Heart right ventricle (tissue), 16 donors: ENCODE measurements at regions not wholly inside any gene's neighbourhood (a gene's known extent, or its start where the extent isn't known, plus 50 kb on each side); places are given as distances from the start of the nearest gene placed in this dataset.

Source experiments
- ATAC-seq, 8 donors: fragments of 200-7000 bp; cut with Tn5 transposase; one replicate each; pipeline ENCODE4 v1.9.1; 2020; ENCODE audit warnings: mild to moderate bottlenecking in 8 of 8, moderate library complexity in 8 of 8, moderate number of reproducible peaks in 1 of 8
- DNase-seq, 2 donors: peaks; one replicate each; pipeline ENCODE4 v3.0.0-alpha.2; 2020
- H3K27ac ChIP-seq, 10 donors: fragments of 200-600 bp; sonication (generic) in 2 of 10; one replicate each; pipeline versions ENCODE4 v1.5.0 to v1.8.0; 2020 to 2022; ENCODE audit warnings: mild to moderate bottlenecking in 3 of 10
- H3K27me3 ChIP-seq, 7 donors: fragments of 200-600 bp; one replicate each; pipeline ENCODE4 v1.8.0; 2021 to 2022; ENCODE audit warnings: mild to moderate bottlenecking in 2 of 7
- H3K36me3 ChIP-seq, 9 donors: fragments of 200-600 bp; sonication (generic) in 1 of 9; one replicate each; pipeline versions ENCODE4 v1.5.0 to v1.8.0; 2020 to 2022; ENCODE audit warnings: mild to moderate bottlenecking in 2 of 9
- H3K4me1 ChIP-seq, 9 donors: fragments of 200-600 bp; sonication (generic) in 1 of 9; one replicate each; pipeline versions ENCODE4 v1.5.0 to v1.8.0; 2020 to 2022; ENCODE audit warnings: mild to moderate bottlenecking in 4 of 9
- H3K4me3 ChIP-seq, 10 donors: fragments of 200-600 bp; sonication (generic) in 2 of 10; one replicate each; pipeline versions ENCODE4 v1.5.0 to v1.8.0; 2020 to 2022; ENCODE audit warnings: mild to moderate bottlenecking in 7 of 10, moderate library complexity in 2 of 10
- H3K9me3 ChIP-seq, 11 donors: fragments of 200-600 bp in 10 of 11; sonication (generic) in 2 of 11; one replicate each; pipeline versions ENCODE4 v1.5.0 to v1.8.0; 2013 to 2022; ENCODE audit warnings: mild to moderate bottlenecking in 2 of 11, control low read depth in 1 of 11, moderate library complexity in 1 of 11
- WGBS, 2 donors: extraction: QIAGEN DNeasy Blood & Tissue Kit; methylation state at CpG; one replicate each; pipeline ENCODE4 v1.1.7; 2013; ENCODE audit warnings: inconsistent platforms in 1 of 2; 5-methylcytosine and 5-hydroxymethylcytosine counted together
- intact Hi-C, 10 donors: fragments of 100-400 bp; cut with DNase I; formaldehyde crosslinking; loops; one replicate each; pipeline versions ENCODE4 v1.11.1 to v1.14.2; 2022
- TF ChIP-seq, protein P1 (sequence below), 9 donors: fragments of 200-600 bp; sonication (generic) in 2 of 9; IDR thresholded peaks; one replicate each; pipeline versions ENCODE4 v1.5.0 to v1.8.0; 2021 to 2022; ENCODE audit warnings: antibody characterized with exemption in 9 of 9, mild to moderate bottlenecking in 5 of 9, moderate library complexity in 1 of 9
- donor health status: Arrhythmogenic right ventricular cardiomyopathy.
- donor health status: ischemic (EF 13 %, LVEDD 7.1; RV severe dilation, severe dysfunction).
- donor health status: healthy with polysubstance abuse.
- donor health status: DM: no; HTN: yes; CAD: no.
- donor health status: DM: no; HTN: no; CAD: no.
- donor health status: ischemic (EF 25% LVEDD 6.9; RV normal size, moderate dysfunction).
- donor health status: ischemic (EF 25% LVEDD 5.7; RV mildly dilated, moderate dysfunction).
- donor health status: healthy.
- donor health status: DM: yes; HTN: yes; CAD: no.
- donor health status: Ischemic cardiomyopathy.
- donor health status: ischemic (EF 35%, LVEDD 5.7; RV mildly dilated, moderate dysfunction).
- donor health status: nonischemic (EF 11% LVEDD 7.7; RV severe dilation, severe dysfunction).
- donor health status: DM: yes; HTN: yes; CAD: no.
- donor health status: PGD.
- donor health status: ischemic (EF 29% LVEDD 5.4; RV normal size, mild dysfunction).
- donor health status: nonischemic (EF 23%, LVEDD 6.1; RV moderate dilation, normal function).

DNA sequence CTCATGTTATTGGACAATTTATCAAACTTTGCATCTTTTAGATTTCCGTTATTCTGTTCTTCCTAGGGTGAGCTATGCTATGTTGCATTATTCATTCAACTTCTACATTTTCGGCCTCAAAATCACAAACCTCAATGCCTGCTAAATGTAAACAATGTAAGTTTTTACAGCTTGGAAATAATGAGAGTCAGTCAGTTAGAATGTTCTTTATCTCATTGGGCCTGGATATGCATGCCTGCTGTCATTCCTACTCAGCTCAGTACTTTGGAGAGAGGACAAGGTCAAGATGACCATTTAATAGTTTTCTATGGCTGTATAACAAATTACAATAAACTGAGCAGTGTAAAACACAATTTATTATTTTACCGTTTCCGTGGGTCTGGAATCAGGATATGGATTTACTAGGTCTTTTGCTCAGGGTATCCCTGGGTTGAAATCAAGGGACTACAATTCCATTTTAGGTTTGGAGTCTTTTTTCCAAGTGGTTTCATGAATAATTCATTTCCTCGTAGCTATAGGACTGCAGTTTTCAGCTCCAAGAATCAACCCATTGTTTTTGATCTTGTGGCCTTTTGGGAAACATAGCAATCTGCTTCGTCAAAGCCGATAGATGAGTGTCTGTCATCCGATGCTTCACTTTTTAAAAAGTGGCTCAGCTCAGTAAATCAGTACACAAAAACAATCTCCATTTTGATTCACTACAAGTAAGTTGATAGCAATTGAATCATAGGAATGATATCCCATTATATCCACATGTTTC, 1143.2 kb upstream of the CDH6 start:
- Histone ChIP-seq H3K4me3 (no peak overlapping the region), H3K36me3 (no peaks in the 10 kb centered on the region), H3K9me3 (peaks cover 0 to 12% (median 0%) of the 10 kb centered on the region in 11 donors), H3K4me1 (no peaks in the 10 kb centered on the region), H3K27me3 (no peaks in the 10 kb centered on the region), H3K27ac (no peak overlapping the region)
- WGBS, 2 donors, result 78 to 79% methylated on average over 8 of the region's 8 CpGs
- intact Hi-C loops, result no loop called here
- TF ChIP-seq, protein P1, sequence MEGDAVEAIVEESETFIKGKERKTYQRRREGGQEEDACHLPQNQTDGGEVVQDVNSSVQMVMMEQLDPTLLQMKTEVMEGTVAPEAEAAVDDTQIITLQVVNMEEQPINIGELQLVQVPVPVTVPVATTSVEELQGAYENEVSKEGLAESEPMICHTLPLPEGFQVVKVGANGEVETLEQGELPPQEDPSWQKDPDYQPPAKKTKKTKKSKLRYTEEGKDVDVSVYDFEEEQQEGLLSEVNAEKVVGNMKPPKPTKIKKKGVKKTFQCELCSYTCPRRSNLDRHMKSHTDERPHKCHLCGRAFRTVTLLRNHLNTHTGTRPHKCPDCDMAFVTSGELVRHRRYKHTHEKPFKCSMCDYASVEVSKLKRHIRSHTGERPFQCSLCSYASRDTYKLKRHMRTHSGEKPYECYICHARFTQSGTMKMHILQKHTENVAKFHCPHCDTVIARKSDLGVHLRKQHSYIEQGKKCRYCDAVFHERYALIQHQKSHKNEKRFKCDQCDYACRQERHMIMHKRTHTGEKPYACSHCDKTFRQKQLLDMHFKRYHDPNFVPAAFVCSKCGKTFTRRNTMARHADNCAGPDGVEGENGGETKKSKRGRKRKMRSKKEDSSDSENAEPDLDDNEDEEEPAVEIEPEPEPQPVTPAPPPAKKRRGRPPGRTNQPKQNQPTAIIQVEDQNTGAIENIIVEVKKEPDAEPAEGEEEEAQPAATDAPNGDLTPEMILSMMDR (IDR thresholded peaks at IDR 0.05), result no peak
- no peak for DNase-seq
- ATAC-seq, result no peak

DNA sequence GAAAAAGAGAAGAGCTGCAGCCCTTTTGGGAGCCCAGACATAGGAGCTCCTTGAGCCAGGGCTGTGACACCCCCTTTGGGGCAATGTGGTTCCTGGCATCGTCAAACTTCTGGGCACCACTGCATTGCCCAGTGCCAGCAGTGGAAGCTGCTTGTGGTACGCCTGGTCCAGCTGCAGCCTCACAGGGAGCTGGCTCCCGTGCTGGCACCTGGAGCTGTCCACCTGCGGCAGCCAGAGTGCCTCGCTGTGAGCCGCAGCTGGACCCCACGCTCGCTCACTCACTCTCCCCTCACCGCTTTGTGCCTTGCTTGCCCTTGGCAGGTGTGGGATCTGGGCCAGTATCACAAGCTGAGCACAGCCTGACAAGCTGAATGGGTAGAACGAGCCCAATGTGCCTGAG, 1150.8 kb upstream of the CDH6 start:
- 83 to 86% methylated on average over 10 of the region's 10 CpGs for WGBS, 2 donors
- Histone ChIP-seq H3K4me3 (no peak overlapping the region), H3K9me3 (no peaks in the 10 kb centered on the region), H3K4me1 (no peaks in the 10 kb centered on the region), H3K36me3 (no peaks in the 10 kb centered on the region), H3K27ac (no peak overlapping the region), H3K27me3 (no peaks in the 10 kb centered on the region)
- ATAC-seq, result no peak
- TF ChIP-seq, protein P1 (IDR thresholded peaks at IDR 0.05), result no peak
- DNase-seq, result no peak
- intact Hi-C loops, result no loop called here

DNA sequence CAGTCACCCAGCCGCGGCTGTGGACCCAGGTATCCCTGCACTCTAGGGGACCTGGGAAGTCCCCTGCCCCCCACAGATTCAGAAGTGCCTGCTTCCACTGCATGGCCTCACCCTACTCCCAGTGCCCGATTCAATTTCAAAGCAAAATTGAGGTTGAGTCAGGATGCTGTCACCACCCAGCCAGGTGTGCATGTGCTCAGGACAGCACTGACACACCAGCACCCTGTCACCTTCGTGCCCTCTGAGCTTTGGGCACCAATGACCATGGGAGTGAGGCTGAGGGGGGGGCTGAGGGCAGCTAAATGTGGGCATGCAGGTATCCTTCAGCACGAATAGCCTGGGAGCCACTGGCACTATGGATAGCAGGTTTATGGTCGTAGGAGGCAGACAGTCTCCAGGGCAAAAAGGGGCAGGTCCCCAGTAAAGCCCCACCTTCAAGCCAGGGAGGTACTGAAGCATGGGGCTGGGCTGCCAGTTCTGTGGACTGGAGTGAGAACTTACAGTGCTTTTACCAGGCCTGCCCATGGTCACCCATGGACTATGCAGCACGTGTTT, 1151.6 kb upstream of the CDH6 start:
- H3K27ac ChIP-seq, result no peak overlapping the region
- intact Hi-C loops, result no loop called here
- no peaks in the 10 kb centered on the region for H3K4me1 ChIP-seq
- TF ChIP-seq, protein P1 (IDR thresholded peaks at IDR 0.05), result no peak
- DNase-seq (no peak), ATAC-seq (no peak)
- no peaks in the 10 kb centered on the region for H3K36me3 ChIP-seq
- H3K4me3 ChIP-seq, result no peak overlapping the region
- H3K27me3 ChIP-seq, result no peaks in the 10 kb centered on the region
- H3K9me3 ChIP-seq, result no peaks in the 10 kb centered on the region
- 73 to 75% methylated on average over 7 of the region's 7 CpGs for WGBS, 2 donors

DNA sequence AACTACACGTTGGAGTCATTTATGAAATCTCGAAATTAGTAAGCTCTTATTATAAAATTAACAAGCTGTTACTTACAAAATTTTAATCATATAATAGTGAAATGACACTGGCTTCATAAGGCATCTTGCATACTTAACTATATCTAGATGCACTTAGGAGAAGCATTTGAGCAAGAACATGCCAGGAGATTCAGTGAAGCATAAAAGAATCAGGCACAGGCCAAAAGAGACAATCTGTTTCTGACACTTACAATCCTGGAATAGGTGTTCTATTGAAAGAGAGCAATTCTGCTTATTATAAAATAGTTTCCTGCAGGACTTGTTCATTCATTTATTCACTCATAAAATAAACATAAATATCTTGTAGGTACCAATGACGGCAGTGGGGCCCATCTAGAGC, 1152.2 kb upstream of the CDH6 start:
- ATAC-seq (no peak), DNase-seq (no peak)
- TF ChIP-seq, protein P1 (IDR thresholded peaks at IDR 0.05), result no peak
- H3K4me3 ChIP-seq, result no peak overlapping the region
- intact Hi-C loops, result no loop called here
- no peak overlapping the region for H3K27ac ChIP-seq
- H3K4me1 ChIP-seq, result no peaks in the 10 kb centered on the region
- WGBS, 2 donors, result 88 to 90% methylated on average over 3 of the region's 3 CpGs
- H3K9me3 ChIP-seq, result no peaks in the 10 kb centered on the region
- no peaks in the 10 kb centered on the region for H3K36me3 ChIP-seq
- H3K27me3 ChIP-seq, result no peaks in the 10 kb centered on the region
